Lower leg skin (tissue), 3 donors: ENCODE measurements at regions not wholly inside any gene's neighbourhood (a gene's known extent, or its start where the extent isn't known, plus 50 kb on each side); places are given as distances from the start of the nearest gene placed in this dataset.

Experiments
- CTCF ChIP-seq, 3 donors: fragments of 450-650 bp; IDR thresholded peaks; one replicate each; pipeline ENCODE4 v1.5.1; 2016; ENCODE audit warnings: antibody characterized with exemption in 3 of 3, mild to moderate bottlenecking in 3 of 3, moderate library complexity in 2 of 3
- POLR2A ChIP-seq, 2 donors: fragments of 450-650 bp; IDR thresholded peaks; one replicate each; pipeline ENCODE4 v1.6.1; 2016 to 2017; ENCODE audit warnings: antibody characterized with exemption in 2 of 2, mild to moderate bottlenecking in 1 of 2, moderate library complexity in 1 of 2

DNA sequence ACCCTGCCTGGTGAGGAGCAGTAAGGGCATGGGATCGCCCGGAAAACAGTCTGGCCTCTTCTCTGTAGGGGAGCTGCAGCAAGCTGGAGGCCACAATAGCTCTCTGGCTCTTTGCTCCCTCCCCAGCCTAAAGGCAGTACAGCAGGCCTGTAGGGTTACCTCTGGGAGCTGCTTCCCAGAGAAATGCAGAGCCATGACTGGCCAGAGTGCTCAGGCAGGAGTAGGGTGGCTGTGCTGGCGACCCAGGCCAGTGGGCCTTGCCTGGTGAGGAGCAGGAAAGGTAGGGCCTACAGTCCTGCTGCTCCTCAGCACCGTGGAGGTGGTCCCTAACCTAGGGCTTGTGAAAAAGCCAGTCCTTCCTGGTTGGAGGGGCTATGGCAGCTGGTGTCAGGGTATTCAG, 129.9 kb upstream of the CHD6 start:
- TF ChIP-seq POLR2A (IDR thresholded peaks at IDR 0.05) (no peak), CTCF (IDR thresholded peaks at IDR 0.05) (no peak)
